Stimulated activated effector memory CD8-positive, alpha-beta T cell treated with anti-CD3 and anti-CD28 coated beads, Interleukin-12 subunit alpha, Interleukin-12 subunit beta, amount 100 ng/mL, for 72 hours (primary cell): ENCODE measurements at regions not wholly inside any gene's neighbourhood (a gene's known extent, or its start where the extent isn't known, plus 50 kb on each side); places are given as distances from the start of the nearest gene placed in this dataset.
A peak's percentile ranks its signal among the peaks of the same experiment; 100 is the strongest.
"Not testable (repeated sequence)": the region's sequence is repeated elsewhere in the genome, so short reads cannot be mapped to it uniquely, and the experiment has no call there.

Source experiments
- ATAC-seq: fragments of 150-1000 bp; cut with Tn5 transposase; 2 replicates; pipeline ENCODE4 v1.10.0; 2021
- DNase-seq, 2 donors: peaks; one replicate each; pipeline ENCODE4 v3.0.0; 2021 to 2022; ENCODE audit warnings: low spot score in 2 of 2
- H3K27ac Mint-ChIP-seq: one replicate; pipeline ENCODE4 v1.8.0; 2022; ENCODE audit warnings: mild to moderate bottlenecking, mixed read lengths
- H3K36me3 Mint-ChIP-seq: one replicate; pipeline ENCODE4 v1.8.0; 2022; ENCODE audit warnings: mild to moderate bottlenecking, mixed read lengths
- H3K4me1 Mint-ChIP-seq: one replicate; pipeline ENCODE4 v1.8.0; 2022; ENCODE audit warnings: mixed read lengths
- H3K4me3 Mint-ChIP-seq: one replicate; pipeline ENCODE4 v1.8.0; 2022; ENCODE audit warnings: mild to moderate bottlenecking, mixed read lengths
- H3K9me3 Mint-ChIP-seq: one replicate; pipeline ENCODE4 v1.8.0; 2022; ENCODE audit warnings: mixed read lengths

DNA sequence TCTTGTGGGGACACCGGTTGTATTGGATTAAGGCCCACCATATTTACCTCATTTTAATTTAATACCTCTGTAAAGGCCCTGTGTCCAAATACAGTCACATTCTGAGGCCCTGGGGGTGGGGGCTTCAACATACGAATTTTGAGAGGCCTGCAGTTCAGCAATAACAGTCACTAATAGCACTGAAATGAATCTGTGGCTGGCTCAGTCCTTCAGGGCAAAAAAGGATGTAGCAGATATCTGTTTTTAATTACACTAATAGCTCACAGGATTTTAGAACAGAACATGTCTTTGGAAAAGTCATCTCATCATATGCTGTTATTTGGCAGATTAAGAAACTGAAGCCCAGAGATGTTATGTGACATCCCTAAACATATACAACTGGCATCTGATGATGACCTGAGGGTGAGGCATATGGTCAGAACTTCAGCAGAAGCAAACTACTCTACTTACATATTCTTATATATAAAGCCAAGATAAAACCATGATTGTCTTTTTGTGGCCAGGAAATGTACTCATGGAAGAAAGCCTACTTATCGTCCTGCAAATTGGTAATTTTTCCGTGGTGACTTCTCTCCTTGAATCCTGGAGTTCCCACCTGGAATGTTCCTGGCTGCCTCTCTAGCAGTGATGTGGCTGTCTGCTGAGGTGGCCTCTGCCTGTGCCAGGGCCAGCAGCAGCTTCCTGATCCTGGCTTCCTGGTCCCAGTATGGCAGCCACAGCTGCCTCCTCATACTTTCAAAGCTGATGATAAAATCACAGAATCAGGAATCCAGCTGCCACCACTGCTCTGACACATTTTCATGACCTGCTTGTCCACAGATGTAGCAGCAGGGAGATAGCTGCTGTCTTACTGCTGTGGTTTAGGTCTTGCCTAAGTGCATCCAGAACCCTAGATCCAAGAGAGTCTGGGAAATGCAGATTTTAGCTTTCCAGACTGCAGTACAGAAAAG lies 72.1 kb upstream of the ANKRD55 start:
- no peak for ATAC-seq
- Mint-ChIP-seq H3K27ac (no peak overlapping the region), H3K9me3 (peaks cover 2% of the 10 kb centered on the region)

DNA sequence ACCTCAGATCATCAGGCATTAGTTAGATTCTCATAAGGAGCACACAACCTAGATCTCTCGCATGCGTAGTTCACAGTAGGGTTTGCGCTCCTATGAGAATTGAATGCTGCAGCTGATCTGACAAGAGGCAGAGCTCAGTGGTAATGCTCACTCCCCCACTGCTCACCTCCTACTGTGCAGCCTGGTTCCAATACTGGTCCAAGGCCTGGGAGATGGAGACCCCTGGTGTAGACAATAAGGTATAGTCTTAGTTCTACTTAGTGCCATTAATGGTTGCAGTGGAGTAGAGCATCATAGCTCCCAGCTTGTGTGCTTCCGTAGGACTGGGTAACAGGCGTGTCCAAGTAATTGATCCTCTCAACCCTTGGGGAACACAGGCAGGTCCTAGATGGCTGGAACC lies 70.4 kb upstream of the ANKRD55 start:
- Mint-ChIP-seq H3K27ac (no peak overlapping the region), H3K4me3 (no peak overlapping the region), H3K4me1 (no peaks in the 10 kb centered on the region), H3K36me3 (no peaks in the 10 kb centered on the region), H3K9me3 (peaks cover 2% of the 10 kb centered on the region)
- DNase-seq, result no peak
- ATAC-seq, result peak; percentile 44

More for the DNA sequence above, 72.1 kb upstream of the ANKRD55 start:
- no peaks in the 10 kb centered on the region for H3K4me1 Mint-ChIP-seq
- H3K4me3 Mint-ChIP-seq, result no peak overlapping the region
- no peak for DNase-seq
- no peaks in the 10 kb centered on the region for H3K36me3 Mint-ChIP-seq

DNA sequence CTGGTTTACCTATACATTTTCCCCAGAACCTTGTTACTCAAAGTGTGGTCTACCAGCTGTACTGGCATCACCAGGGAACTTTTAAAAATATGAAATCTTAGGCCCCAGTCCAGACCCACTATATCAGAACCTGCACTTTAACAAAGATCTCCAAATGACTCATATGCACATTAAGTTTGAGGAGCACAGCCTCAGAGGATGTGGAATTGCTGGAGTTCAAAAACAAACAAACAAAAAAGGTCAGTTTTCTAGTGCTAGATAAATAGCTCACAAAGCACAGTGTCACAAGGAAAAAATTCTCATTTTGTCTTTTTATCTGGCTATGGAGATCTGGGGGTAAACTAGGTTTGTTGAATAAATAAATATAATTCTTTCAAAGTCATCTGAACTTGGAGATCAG lies 68.9 kb upstream of the ANKRD55 start:
- ATAC-seq, result no peak
- no peaks in the 10 kb centered on the region for H3K36me3 Mint-ChIP-seq
- no peaks in the 10 kb centered on the region for H3K4me1 Mint-ChIP-seq
- H3K9me3 Mint-ChIP-seq, result peaks cover 2% of the 10 kb centered on the region
- H3K27ac Mint-ChIP-seq, result no peak overlapping the region
- no peak overlapping the region for H3K4me3 Mint-ChIP-seq
- no peak for DNase-seq

DNA sequence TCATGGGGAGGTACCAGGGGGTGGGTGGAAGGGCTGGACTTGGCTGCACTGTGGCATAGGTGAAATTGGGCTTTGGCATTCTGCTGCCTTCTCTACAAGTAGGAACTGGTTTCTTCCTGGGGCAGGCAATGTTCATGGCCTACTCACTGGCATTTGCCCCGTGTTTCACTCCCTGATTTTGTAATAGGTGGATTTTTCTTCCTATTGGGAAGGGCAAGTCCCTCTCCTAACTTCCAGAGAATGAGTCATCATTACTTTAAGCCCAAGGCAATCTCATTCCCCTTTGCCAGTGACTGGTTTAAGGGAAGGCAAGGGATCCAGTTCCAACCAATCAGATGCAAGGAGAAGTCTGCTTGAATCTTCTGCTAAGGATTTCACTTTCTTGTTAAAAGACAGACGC lies 67.9 kb upstream of the ANKRD55 start:
- H3K36me3 Mint-ChIP-seq, result no peaks in the 10 kb centered on the region
- no peak overlapping the region for H3K4me3 Mint-ChIP-seq
- H3K4me1 Mint-ChIP-seq, result no peaks in the 10 kb centered on the region
- DNase-seq, result no peak
- H3K9me3 Mint-ChIP-seq, result no peaks in the 10 kb centered on the region
- no peak for ATAC-seq
- H3K27ac Mint-ChIP-seq, result no peak overlapping the region

DNA sequence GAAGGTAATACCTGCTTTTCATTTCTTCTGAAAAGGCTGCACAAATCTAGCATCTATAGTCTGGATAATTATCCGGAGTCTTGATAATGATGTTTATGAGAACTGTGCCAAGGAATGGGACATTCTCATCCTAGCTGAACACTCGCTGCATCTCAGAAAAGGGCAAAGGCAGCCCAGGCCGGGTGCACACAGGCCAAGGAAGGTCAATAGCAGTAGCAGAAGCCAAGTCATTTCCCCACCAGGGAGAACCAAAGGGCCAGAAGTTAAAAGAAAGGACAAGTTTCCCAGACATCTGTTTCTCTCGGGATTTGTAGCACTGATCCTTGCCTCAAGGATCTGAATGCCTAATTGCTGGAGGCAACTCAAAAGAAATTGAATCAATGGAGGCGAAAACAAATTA lies 66.1 kb upstream of the ANKRD55 start:
- DNase-seq, result no peak
- no peak overlapping the region for H3K27ac Mint-ChIP-seq
- H3K4me3 Mint-ChIP-seq, result no peak overlapping the region
- no peaks in the 10 kb centered on the region for H3K36me3 Mint-ChIP-seq
- no peaks in the 10 kb centered on the region for H3K4me1 Mint-ChIP-seq
- no peaks in the 10 kb centered on the region for H3K9me3 Mint-ChIP-seq
- ATAC-seq, result no peak

DNA sequence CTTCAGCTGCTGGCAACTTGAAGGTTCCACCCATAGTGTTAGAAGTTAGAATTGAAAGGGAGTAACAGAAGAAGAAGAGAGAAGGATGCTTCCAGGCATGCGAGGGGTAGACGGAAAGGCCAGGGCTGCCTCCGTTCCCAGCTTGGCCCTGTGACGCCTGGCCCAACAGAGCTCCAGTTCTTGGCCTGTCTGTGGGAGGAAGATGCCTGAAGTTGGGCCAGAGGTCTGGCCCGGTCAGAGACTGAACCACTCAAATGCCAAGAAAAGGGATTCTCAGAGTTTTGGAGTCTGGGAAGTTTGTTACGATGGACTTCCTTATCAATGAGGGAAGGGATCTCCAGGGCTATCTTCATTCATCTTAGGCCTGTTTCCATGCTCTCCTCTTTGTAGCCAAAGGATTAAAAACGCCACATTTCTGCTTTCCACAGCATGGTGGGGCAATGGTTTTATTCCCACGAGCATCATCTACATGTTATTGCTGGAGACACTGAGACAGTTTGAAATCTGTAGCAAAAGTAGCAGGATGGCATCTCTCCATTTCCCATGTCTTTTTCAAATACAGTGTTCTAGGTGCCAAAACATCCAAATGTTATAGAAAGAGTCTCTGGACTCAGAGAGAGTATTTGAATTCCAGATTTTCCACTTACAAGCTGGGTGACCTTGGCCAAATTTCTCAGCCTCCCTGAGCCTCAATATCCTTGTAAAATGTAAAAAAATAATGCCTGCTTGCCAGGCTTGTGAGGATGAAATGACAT lies 65.4 kb upstream of the ANKRD55 start:
- ATAC-seq, result no peak
- Mint-ChIP-seq H3K9me3 (no peaks in the 10 kb centered on the region), H3K27ac (no peak overlapping the region)

DNA sequence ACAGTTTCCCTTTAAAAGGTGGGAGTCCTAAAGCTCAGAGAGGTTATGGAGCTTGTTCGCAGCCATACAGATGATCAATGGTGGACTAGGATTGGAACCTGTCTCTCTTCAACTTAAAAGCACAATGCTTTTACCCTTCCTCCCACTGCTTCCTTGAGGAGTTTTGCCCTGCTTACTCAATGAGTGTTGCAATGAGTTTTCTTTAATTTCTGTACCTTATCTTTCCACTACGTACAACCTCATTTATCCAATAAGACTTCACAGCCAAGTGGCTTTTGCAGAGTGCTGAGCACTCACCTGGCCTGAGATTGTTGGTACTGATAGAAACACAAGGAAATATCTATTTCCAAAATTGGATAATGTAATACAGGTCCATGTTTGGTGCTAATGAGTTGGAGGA lies 64.7 kb upstream of the ANKRD55 start:
- Mint-ChIP-seq H3K9me3 (no peaks in the 10 kb centered on the region), H3K27ac (no peak overlapping the region), H3K4me3 (no peak overlapping the region), H3K36me3 (no peaks in the 10 kb centered on the region), H3K4me1 (no peaks in the 10 kb centered on the region)
- ATAC-seq, result no peak
- DNase-seq, result no peak

More for the DNA sequence above, 65.4 kb upstream of the ANKRD55 start:
- no peaks in the 10 kb centered on the region for H3K4me1 Mint-ChIP-seq
- no peak overlapping the region for H3K4me3 Mint-ChIP-seq
- DNase-seq, result no peak
- no peaks in the 10 kb centered on the region for H3K36me3 Mint-ChIP-seq

DNA sequence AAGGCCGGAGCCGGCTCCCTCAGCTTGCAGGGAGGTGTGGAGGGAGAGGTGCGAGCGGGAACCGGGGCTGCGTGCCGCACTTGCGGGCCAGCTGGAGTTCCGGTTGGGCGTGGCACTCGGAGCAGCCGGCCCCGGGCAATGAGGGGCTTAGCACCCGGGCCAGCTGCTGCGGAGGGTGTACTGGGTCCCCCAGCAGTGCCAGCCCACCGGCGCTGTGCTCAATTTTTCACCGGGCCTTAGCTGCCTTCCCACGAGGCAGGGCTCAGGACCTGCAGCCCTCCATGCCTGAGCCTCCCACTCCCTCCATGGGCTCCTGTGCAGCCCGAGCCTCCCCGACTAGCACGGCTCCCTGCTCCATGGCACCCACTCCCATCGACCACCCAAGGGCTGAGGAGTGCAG lies 62.2 kb upstream of the ANKRD55 start:
- ATAC-seq, result not testable (repeated sequence)

DNA sequence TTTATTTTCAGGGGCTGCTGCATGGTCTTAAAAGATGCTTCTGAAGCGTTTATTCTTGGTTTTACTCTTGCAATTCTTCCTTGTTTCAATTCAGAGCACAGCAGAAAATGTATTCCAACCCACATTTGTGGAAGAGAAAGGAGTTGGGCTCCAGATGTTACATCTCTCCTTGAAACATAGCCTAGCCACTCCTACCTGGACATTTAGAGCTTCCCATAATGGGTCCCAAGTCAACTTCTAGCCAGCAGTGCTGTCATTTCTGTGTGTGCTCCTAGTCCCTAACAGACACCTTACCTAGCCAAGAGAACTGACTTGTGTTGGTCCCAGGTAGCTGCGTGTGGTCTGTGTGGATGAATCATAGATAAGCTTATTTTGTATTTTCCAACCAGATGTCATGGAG lies 61.2 kb upstream of the ANKRD55 start:
- ATAC-seq (no peak), DNase-seq (no peak)
- no peaks in the 10 kb centered on the region for H3K36me3 Mint-ChIP-seq
- H3K4me3 Mint-ChIP-seq, result no peak overlapping the region
- H3K9me3 Mint-ChIP-seq, result no peaks in the 10 kb centered on the region
- no peaks in the 10 kb centered on the region for H3K4me1 Mint-ChIP-seq
- H3K27ac Mint-ChIP-seq, result no peak overlapping the region

More for the DNA sequence above, 62.2 kb upstream of the ANKRD55 start:
- H3K9me3 Mint-ChIP-seq, H3K36me3 Mint-ChIP-seq, H3K27ac Mint-ChIP-seq, H3K4me3 Mint-ChIP-seq, H3K4me1 Mint-ChIP-seq, DNase-seq: not testable (repeated sequence)

DNA sequence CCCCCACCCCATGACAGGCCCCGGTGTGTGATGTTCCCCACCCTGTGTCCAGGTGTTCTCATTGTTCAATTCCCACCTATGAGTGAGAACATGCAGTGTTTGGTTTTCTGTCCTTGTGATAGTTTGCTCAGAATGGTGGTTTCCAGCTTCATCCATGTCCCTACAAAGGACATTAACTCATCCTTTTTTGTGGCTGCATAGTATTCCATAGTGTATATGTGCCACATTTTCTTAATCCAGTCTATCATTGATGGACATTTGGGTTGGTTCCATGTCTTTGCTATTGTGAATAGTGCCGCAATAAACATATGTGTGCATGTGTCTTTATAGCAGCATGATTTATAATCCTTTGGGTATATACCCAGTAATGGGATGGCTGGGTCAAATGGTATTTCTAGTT lies 59.7 kb upstream of the ANKRD55 start:
- H3K4me3 Mint-ChIP-seq, H3K4me1 Mint-ChIP-seq, H3K36me3 Mint-ChIP-seq, ATAC-seq, H3K9me3 Mint-ChIP-seq, DNase-seq, H3K27ac Mint-ChIP-seq: not testable (repeated sequence)

DNA sequence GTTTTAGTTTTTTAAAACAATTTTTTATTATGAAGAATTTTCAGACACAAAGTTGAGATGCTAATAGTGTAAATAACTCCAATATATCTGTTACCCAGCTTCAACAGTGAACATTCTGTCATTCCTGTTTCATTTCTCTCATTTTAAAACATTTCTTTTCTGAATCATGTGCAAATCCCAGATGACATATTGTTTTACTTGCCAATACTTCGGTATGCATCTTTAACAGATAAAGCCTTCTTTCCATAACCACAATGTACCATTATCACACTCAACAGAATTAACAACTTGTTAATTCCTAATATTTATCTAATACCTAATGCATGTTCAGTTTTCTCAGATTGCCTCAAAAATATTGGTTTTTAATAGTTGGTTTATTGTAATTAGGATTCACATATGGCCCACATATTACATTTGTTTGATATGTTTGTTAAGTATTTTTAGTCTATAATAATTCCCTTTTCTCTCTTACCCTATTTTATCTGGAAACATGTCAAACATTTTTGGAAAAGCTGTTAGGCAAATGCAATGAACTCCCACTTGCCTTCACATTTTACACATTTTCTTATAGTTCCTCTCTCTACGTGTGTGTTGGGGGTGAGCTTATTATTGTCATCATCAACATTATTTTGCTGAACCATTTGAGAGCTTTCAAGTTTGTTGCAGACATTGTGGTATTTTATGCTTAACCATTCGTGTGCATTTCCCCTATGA lies 58.7 kb upstream of the ANKRD55 start:
- H3K36me3 Mint-ChIP-seq, result no peaks in the 10 kb centered on the region
- no peaks in the 10 kb centered on the region for H3K9me3 Mint-ChIP-seq
- H3K4me1 Mint-ChIP-seq, result no peaks in the 10 kb centered on the region
- H3K4me3 Mint-ChIP-seq, result no peak overlapping the region
- ATAC-seq (no peak), DNase-seq (no peak)
- H3K27ac Mint-ChIP-seq, result no peak overlapping the region

DNA sequence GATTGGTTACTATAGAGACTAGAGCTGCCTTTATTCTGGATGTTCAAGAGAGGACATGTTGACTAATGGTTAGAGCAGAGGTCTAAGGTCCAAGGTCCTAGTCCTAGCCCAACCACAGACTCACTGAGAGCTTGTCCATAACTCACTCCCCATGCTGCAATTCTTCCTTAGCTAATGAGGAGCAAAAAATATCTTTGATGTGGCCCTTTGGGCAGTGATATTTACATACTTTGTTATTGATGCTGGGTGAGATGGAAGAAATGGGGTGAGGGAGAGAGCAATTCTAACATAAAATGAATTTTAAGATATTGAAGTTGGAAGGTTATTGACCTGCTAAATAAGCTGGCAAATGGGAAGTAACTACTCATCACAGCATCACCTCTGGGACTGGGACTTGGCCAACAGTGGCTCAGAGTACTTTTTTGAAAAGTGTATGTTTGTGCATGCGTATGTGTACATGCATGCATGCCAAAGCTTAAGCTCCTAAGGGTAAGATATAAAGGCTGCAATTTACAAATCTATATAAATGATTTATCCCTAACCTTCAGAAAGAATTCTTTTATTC lies 58.0 kb upstream of the ANKRD55 start:
- Mint-ChIP-seq H3K9me3 (no peaks in the 10 kb centered on the region), H3K36me3 (no peaks in the 10 kb centered on the region), H3K4me1 (no peaks in the 10 kb centered on the region), H3K27ac (no peak overlapping the region), H3K4me3 (no peak overlapping the region)
- no peak for ATAC-seq
- no peak for DNase-seq

DNA sequence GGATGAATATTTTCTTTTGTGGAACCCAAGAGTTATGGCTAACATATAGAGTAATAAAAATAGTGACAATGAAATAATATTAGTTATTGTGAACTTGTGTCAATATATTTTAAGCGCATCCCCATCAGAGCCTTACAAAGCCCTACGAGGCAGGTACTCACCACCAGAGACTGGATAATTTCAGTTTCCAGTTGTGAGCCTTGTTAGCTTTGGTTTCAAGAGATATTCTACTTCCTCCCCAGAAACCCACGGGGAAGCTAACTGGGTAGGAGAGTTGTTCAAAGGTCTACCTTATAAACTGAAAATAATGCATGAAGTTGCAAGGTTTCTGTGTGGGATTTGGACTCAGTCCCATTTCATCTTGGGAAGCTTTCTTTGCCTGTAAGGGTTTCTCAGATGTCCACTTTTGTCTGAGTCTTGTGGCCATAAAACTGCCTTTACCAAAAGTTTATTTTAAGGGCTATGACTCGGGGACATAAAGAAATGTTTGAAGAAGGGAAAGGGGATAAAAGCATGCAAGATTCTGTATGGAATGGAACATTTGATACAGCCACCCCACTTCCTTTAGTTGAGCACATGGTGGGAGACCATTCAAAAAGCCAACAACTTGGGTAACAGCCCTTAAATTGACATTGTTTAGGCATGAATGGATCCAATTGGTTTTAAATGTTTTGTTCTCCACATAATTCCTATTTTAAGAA lies 57.4 kb upstream of the ANKRD55 start:
- ATAC-seq, result no peak
- H3K36me3 Mint-ChIP-seq, result no peaks in the 10 kb centered on the region
- no peaks in the 10 kb centered on the region for H3K9me3 Mint-ChIP-seq
- DNase-seq, result no peak
- H3K27ac Mint-ChIP-seq, result no peak overlapping the region
- H3K4me3 Mint-ChIP-seq, result no peak overlapping the region
- H3K4me1 Mint-ChIP-seq, result no peaks in the 10 kb centered on the region

DNA sequence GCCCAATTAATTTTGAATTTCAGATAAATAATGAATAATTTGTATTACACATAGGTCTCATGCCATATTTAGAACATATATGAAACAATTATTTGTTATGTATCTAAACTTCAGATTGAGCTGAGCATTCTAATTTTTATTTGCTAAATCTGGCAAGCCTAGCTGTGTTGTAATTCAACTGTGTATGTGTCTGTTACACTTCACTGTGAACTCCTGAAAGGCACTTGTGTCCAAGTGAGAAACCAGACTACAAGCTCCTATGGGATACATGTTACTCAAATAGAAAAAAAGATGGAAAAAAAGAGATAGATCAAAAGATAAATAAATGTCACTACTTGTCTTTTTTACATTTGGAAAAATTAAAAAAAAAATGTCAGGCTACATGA lies 56.5 kb upstream of the ANKRD55 start:
- ATAC-seq (no peak), DNase-seq (no peak)
- Mint-ChIP-seq H3K4me3 (no peak overlapping the region), H3K9me3 (no peaks in the 10 kb centered on the region), H3K4me1 (no peaks in the 10 kb centered on the region), H3K27ac (no peak overlapping the region), H3K36me3 (no peaks in the 10 kb centered on the region)
